Uterus (tissue), 2 donors: ENCODE measurements at regions not wholly inside any gene's neighbourhood (a gene's known extent, or its start where the extent isn't known, plus 50 kb on each side); places are given as distances from the start of the nearest gene placed in this dataset.

Source experiments
- POLR2A ChIP-seq, 2 donors: fragments of 450-650 bp; IDR thresholded peaks; one replicate each; pipeline ENCODE4 v1.6.1; 2016; ENCODE audit warnings: antibody characterized with exemption in 2 of 2, mild to moderate bottlenecking in 1 of 2, moderate library complexity in 1 of 2
- TF ChIP-seq, protein P1 (sequence below), 4 experiments: fragments of 200-600 bp in 2 of 4; fragments of 450-650 bp in 2 of 4; sonication (generic) in 2 of 4; IDR thresholded peaks; one replicate each; pipeline ENCODE4 v1.5.1; 2016 to 2019; ENCODE audit warnings: antibody characterized with exemption in 4 of 4, mild to moderate bottlenecking in 2 of 4, moderate library complexity in 1 of 4

- TF ChIP-seq POLR2A (IDR thresholded peaks at IDR 0.05): no peak
- TF ChIP-seq, protein P1, sequence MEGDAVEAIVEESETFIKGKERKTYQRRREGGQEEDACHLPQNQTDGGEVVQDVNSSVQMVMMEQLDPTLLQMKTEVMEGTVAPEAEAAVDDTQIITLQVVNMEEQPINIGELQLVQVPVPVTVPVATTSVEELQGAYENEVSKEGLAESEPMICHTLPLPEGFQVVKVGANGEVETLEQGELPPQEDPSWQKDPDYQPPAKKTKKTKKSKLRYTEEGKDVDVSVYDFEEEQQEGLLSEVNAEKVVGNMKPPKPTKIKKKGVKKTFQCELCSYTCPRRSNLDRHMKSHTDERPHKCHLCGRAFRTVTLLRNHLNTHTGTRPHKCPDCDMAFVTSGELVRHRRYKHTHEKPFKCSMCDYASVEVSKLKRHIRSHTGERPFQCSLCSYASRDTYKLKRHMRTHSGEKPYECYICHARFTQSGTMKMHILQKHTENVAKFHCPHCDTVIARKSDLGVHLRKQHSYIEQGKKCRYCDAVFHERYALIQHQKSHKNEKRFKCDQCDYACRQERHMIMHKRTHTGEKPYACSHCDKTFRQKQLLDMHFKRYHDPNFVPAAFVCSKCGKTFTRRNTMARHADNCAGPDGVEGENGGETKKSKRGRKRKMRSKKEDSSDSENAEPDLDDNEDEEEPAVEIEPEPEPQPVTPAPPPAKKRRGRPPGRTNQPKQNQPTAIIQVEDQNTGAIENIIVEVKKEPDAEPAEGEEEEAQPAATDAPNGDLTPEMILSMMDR (IDR thresholded peaks at IDR 0.05): no peak
Measured at GRCh38 chr16:73299346-73299745, 251.4 kb upstream of the ZFHX3 start.
